Esophagus muscularis mucosa (tissue), 4 donors: ENCODE measurements at regions not wholly inside any gene's neighbourhood (a gene's known extent, or its start where the extent isn't known, plus 50 kb on each side); places are given as distances from the start of the nearest gene placed in this dataset.
"Not testable (repeated sequence)": the region's sequence is repeated elsewhere in the genome, so short reads cannot be mapped to it uniquely, and the experiment has no call there.

ENCODE experiments used
- DNase-seq: peaks from one replicate; pipeline ENCODE4 v3.0.0-alpha.2; 2017; ENCODE audit errors: extremely low spot score
- H3K27ac ChIP-seq, 4 donors: fragments of 200-600 bp; sonication (generic); replicated peaks in 1 of 4; 1 replicate in 3 of 4; 2 replicates in 1 of 4; pipeline ENCODE4 v1.5.1; 2016 to 2019; ENCODE audit warnings: mild to moderate bottlenecking in 1 of 4
- H3K27me3 ChIP-seq, 4 donors: fragments of 200-600 bp; sonication (generic); one replicate each; pipeline versions ENCODE4 v1.5.1 to v1.6.0; 2016 to 2019
- H3K36me3 ChIP-seq, 4 donors: fragments of 200-600 bp; sonication (generic); one replicate each; pipeline ENCODE4 v1.5.1; 2016 to 2019
- H3K4me1 ChIP-seq, 4 donors: fragments of 200-600 bp; sonication (generic); one replicate each; pipeline ENCODE4 v1.5.1; 2016 to 2019
- H3K4me3 ChIP-seq, 4 donors: fragments of 200-600 bp; sonication (generic); 1 replicate in 2 of 4; 2 replicates in 2 of 4; pipeline ENCODE4 v1.5.1; 2016 to 2019; ENCODE audit warnings: mild to moderate bottlenecking in 4 of 4, moderate library complexity in 1 of 4
- H3K9me3 ChIP-seq, 4 donors: fragments of 200-600 bp; sonication (generic); 1 replicate in 3 of 4; 2 replicates in 1 of 4; pipeline ENCODE4 v1.5.1; 2016 to 2019
- EP300 ChIP-seq: sonication (generic); formaldehyde crosslinking; IDR thresholded peaks from one replicate; pipeline ENCODE4 v1.6.1; 2017; ENCODE audit warnings: antibody characterized with exemption
- POLR2A ChIP-seq: fragments of 450-650 bp; IDR thresholded peaks from one replicate; pipeline ENCODE4 v1.6.1; 2017; ENCODE audit warnings: antibody characterized with exemption, moderate library complexity, mild to moderate bottlenecking, low read depth
- POLR2AphosphoS5 ChIP-seq, 2 donors: sonication (generic); formaldehyde crosslinking; IDR thresholded peaks; one replicate each; pipeline ENCODE4 v1.6.1; 2017; ENCODE audit warnings: antibody characterized with exemption in 2 of 2
- WGBS: methylation state at CpG from one replicate; pipeline ENCODE4 v1.1.5; 2018; 5-methylcytosine and 5-hydroxymethylcytosine counted together
- intact Hi-C: fragments of 100-400 bp; cut with DNase I; formaldehyde crosslinking; loops from one replicate; pipeline ENCODE4 v1.15.1; 2023
- TF ChIP-seq, protein P1 (sequence below), 3 experiments: fragments of 200-600 bp in 2 of 3; fragments of 450-650 bp in 1 of 3; sonication (generic) in 2 of 3; IDR thresholded peaks; one replicate each; pipeline ENCODE4 v1.5.1; 2017 to 2019; ENCODE audit warnings: antibody characterized with exemption in 3 of 3, mild to moderate bottlenecking in 2 of 3, moderate library complexity in 1 of 3

DNA sequence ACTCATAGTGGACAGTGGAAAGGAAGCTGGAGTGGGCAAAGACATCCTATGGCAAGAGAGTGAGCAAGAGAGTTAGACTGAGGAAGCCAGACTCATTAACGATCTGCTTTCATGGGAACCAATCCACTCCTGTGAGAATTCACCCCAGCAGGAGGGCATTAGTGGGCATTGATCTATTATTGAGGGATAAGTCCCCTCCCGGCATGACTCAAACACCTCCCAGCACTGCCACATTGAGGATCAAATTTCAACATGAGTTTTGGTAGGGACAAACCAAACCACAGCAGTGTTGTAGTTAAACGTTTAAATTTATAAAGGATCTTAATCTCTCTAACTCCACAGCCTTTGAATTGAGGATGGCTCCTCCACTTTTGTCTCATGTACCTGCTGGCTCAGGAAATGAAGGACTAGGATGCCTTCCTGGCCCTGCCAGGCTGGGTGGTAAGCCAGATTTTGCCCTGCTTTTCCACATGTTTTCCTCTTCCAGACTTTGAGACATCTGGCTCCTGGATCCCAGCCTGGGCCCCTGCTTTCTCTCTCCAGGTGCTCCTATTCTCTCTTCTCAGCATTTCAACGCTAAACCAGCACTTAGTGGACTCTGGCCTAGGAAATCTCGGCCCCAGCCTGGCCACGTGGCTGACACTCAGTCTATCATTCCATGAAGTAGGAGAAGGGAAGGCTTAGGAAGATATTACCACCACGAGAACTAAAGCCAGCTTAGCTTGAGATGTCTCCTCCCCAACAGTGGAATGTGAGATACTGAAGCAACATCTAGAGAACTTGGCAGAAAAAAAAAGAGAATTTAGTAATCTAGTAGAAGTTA lies 96.5 kb upstream of the PIP4K2A start:
- H3K27ac ChIP-seq = no peak overlapping the region
- TF ChIP-seq POLR2A (no peak), POLR2AphosphoS5 (IDR thresholded peaks at IDR 0.05) (no peak), EP300 (no peak)
- TF ChIP-seq, protein P1, sequence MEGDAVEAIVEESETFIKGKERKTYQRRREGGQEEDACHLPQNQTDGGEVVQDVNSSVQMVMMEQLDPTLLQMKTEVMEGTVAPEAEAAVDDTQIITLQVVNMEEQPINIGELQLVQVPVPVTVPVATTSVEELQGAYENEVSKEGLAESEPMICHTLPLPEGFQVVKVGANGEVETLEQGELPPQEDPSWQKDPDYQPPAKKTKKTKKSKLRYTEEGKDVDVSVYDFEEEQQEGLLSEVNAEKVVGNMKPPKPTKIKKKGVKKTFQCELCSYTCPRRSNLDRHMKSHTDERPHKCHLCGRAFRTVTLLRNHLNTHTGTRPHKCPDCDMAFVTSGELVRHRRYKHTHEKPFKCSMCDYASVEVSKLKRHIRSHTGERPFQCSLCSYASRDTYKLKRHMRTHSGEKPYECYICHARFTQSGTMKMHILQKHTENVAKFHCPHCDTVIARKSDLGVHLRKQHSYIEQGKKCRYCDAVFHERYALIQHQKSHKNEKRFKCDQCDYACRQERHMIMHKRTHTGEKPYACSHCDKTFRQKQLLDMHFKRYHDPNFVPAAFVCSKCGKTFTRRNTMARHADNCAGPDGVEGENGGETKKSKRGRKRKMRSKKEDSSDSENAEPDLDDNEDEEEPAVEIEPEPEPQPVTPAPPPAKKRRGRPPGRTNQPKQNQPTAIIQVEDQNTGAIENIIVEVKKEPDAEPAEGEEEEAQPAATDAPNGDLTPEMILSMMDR (IDR thresholded peaks at IDR 0.05) = no peak
- intact Hi-C loops = no loop called here
- H3K4me1 ChIP-seq = peaks cover under 1% of the 10 kb centered on the region in 4 donors
- no peak for DNase-seq
- H3K36me3 ChIP-seq = no peaks in the 10 kb centered on the region
- H3K9me3 ChIP-seq = no peaks in the 10 kb centered on the region
- H3K4me3 ChIP-seq = no peak overlapping the region
- WGBS = 70% methylated on average over 7 of the region's 7 CpGs
- H3K27me3 ChIP-seq = no peaks in the 10 kb centered on the region

DNA sequence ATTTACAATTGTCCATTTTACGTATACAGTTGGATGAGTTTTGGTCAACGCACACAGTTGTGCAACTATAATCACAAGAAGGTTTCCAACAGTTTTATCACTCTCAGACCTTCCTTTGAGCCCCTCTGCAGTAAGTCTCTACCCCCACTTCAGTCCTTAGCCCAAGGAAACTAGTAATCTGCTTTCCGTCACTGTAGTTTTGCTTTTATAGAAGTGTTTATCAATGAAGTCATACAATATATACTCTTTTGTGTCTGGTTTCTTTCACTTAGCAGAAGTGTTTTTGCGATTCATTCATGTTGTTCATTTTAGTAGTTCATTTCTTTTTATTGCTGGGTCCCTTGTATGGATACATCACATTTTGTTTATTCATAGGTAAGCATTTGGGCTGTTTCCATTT lies 92.9 kb upstream of the PIP4K2A start:
- no peak overlapping the region for H3K27ac ChIP-seq
- peaks cover 11 to 30% (median 20%) of the 10 kb centered on the region in 4 donors for H3K4me1 ChIP-seq
- H3K9me3 ChIP-seq = no peaks in the 10 kb centered on the region
- DNase-seq = no peak
- intact Hi-C loops = no loop called here
- no peak overlapping the region for H3K4me3 ChIP-seq
- WGBS = 75% methylated on average over 4 of the region's 4 CpGs
- no peaks in the 10 kb centered on the region for H3K27me3 ChIP-seq
- no peaks in the 10 kb centered on the region for H3K36me3 ChIP-seq
- TF ChIP-seq POLR2A = no peak
- no peak for TF ChIP-seq EP300

DNA sequence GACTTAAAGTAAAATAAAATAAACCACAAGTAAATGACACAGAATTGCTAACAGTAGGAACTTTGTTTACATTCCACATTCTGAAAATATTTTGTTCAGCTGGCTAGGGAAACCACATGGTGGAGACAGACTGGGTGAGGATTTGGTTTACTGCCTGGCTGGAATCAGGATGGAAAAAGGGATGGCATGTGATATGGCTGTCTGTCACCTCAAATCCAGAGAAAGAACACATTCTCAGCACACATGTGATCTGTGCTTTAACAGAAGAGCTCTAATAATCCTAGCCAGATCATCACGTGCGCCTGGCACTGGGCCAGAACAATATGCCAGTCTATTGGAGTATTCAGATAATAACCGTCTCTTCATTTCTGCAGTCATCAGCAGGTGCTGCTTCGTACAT lies 90.9 kb upstream of the PIP4K2A start:
- Histone ChIP-seq H3K4me3 (no peak overlapping the region), H3K4me1 (peaks cover 11 to 30% (median 20%) of the 10 kb centered on the region in 4 donors), H3K27me3 (no peaks in the 10 kb centered on the region), H3K9me3 (no peaks in the 10 kb centered on the region), H3K36me3 (no peaks in the 10 kb centered on the region), H3K27ac (no peak overlapping the region)
- TF ChIP-seq EP300 (no peak), POLR2A (no peak), POLR2AphosphoS5 (IDR thresholded peaks at IDR 0.05) (peak in 1 of 2 donors; percentile 27)
- TF ChIP-seq, protein P1 (IDR thresholded peaks at IDR 0.05) = peak in 2 of 3 experiments; percentile 18 to 32
- WGBS = 51% methylated on average over 4 of the region's 4 CpGs
- no peak for DNase-seq
- intact Hi-C loops = no loop called here

DNA sequence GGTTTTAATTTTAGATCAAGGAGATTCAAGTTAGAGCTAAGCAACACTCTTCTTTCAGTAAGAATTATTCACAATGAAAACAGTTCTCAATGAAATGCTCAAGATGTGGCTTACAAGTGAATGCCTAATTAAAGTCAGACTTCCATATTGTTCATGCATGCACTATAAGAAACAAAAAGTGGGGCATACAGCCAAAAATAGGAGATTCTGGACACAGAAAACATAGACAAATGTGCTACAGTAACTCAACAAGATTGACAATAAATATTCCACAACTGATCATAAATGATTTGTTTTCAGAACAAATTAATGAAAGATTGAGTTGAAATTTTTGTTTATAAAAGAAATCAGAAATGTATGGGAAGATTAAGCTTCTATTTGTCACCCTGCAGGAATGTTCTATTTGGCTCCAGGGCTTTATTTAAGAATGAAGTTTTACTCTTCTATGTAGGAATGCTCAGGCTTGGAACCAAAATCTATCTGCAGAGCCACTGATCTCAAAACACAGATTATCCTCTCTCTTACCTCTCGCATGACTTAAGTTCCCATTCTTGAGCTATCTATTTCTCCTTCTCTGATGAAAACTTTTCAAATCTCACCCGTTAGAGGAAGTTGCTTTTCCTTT lies 89.0 kb upstream of the PIP4K2A start:
- no peak for DNase-seq
- no peaks in the 10 kb centered on the region for H3K27me3 ChIP-seq
- no peak overlapping the region for H3K27ac ChIP-seq
- no peak overlapping the region for H3K4me3 ChIP-seq
- peaks cover 11 to 30% (median 20%) of the 10 kb centered on the region in 4 donors for H3K4me1 ChIP-seq
- WGBS = 45% methylated on average over 2 of the region's 2 CpGs
- no peaks in the 10 kb centered on the region for H3K9me3 ChIP-seq
- intact Hi-C loops = no loop called here
- no peaks in the 10 kb centered on the region for H3K36me3 ChIP-seq
- TF ChIP-seq EP300 = no peak
- TF ChIP-seq, protein P1 (IDR thresholded peaks at IDR 0.05) = no peak

DNA sequence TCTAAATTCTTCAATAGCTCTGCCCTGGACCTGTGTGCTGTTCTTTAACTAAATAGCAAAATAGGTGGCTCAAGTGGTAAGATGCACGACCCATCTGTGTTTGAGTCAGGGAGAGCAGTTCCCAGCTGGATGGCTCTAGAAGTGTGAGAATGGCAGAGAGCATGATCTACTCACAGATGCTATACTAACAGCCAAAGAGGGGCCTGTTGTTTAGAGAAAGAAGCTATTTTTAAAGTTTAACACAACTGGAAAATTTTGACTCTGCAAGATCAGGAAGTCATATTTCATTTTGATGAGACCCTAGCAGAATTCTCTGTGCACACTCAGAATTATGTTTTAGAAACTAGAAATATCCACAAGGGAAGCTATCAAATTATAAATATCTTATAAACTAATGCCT lies 87.4 kb upstream of the PIP4K2A start:
- Histone ChIP-seq H3K4me1 (peaks cover 11 to 30% (median 20%) of the 10 kb centered on the region in 4 donors), H3K4me3 (no peak overlapping the region), H3K27ac (no peak overlapping the region), H3K9me3 (no peaks in the 10 kb centered on the region), H3K27me3 (no peaks in the 10 kb centered on the region), H3K36me3 (no peaks in the 10 kb centered on the region)
- DNase-seq = no peak
- 47% methylated on average over 1 of the region's 1 CpG for WGBS
- TF ChIP-seq EP300 = no peak
- TF ChIP-seq, protein P1 (IDR thresholded peaks at IDR 0.05) = no peak
- TF ChIP-seq POLR2A = no peak
- TF ChIP-seq POLR2AphosphoS5 (IDR thresholded peaks at IDR 0.05) = no peak
- intact Hi-C loops = no loop called here

DNA sequence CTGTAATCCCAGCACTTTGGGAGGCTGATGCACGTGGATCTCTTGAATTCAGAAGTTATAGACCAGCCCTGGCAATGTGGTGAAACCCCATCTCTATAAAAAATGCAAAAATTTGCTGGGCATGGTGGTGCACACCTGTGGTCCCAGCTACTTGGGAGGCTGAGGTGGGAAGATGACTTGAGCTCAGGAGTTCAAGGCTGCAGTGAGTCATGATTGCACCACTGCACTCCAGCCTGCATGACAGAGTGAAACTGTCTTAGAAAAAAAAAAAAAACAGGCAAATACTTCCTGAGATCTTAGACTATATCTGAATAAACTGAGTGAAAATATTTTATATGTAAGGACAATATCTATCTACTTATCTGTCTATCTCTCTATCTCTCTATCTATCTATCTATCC lies 83.4 kb upstream of the PIP4K2A start:
- intact Hi-C loops, H3K27me3 ChIP-seq, DNase-seq, H3K27ac ChIP-seq, H3K4me3 ChIP-seq, H3K9me3 ChIP-seq, H3K4me1 ChIP-seq, H3K36me3 ChIP-seq: not testable (repeated sequence)
- 100% methylated on average over 1 of the region's 1 CpG for WGBS
